Stimulated activated naive CD8-positive, alpha-beta T cell treated with anti-CD3 and anti-CD28 coated beads, Interleukin-15, Interleukin-2, amounts not matched to agents 100 ng/mL and 50 ng/mL, for 24 hours (primary cell): ENCODE measurements at regions not wholly inside any gene's neighbourhood (a gene's known extent, or its start where the extent isn't known, plus 50 kb on each side); places are given as distances from the start of the nearest gene placed in this dataset.

Source experiments
- H3K27ac Mint-ChIP-seq: one replicate; pipeline ENCODE4 v1.8.0; 2021; ENCODE audit warnings: mild to moderate bottlenecking, mixed read lengths
- H3K27me3 Mint-ChIP-seq: one replicate; pipeline ENCODE4 v1.8.0; 2021; ENCODE audit warnings: mixed read lengths
- H3K36me3 Mint-ChIP-seq: one replicate; pipeline ENCODE4 v1.8.0; 2021; ENCODE audit warnings: low read depth, mixed read lengths
- H3K4me1 Mint-ChIP-seq: one replicate; pipeline ENCODE4 v1.8.0; 2021; ENCODE audit warnings: low read depth, mixed read lengths
- H3K4me3 Mint-ChIP-seq: one replicate; pipeline ENCODE4 v1.8.0; 2021; ENCODE audit warnings: mild to moderate bottlenecking, mixed read lengths
- H3K9me3 Mint-ChIP-seq: one replicate; pipeline ENCODE4 v1.8.0; 2021; ENCODE audit warnings: mixed read lengths

DNA sequence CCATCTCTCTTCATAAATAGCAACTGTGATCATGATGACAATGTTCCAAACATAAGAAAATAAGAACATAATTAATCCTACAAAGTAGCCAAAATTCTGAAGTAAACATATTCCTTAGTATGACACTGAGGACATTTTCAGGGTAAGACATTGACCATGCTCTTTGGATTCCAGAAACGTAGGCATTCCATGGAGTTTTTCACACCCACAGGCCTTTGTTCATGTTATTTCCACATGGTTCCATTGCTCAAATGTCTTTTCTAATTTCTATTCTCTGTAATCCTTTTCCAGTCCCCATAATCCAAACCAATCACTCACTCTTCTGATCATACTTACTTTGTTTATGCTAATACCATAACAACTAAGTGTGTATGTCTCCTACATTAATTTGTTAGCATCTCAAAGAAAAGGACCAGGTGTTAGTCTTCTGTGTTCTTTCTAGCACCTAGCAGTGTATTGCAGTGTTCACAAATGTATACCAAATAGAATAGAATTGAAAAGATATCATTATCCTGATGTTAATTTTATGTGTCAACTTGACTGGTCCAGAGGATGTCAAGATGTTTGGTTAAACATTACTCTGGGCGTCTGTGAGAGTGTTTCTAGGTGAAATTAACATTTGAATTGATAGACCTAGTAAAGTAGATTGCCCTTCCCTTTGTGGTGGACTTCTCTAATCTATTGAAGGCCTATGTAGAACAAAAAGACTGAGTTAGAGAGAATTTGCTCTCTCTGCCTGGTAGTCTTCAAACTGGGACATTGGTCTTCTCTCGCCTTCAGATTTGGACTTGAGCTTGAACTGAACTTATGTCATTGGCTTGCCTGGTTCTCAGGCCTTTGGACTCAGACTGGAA lies 516.6 kb downstream of the PTPRC start:
- no peaks in the 10 kb centered on the region for H3K36me3 Mint-ChIP-seq
- peaks cover 3% of the 10 kb centered on the region for H3K9me3 Mint-ChIP-seq
- no peak overlapping the region for H3K4me3 Mint-ChIP-seq
- H3K27me3 Mint-ChIP-seq = peaks cover 8% of the 10 kb centered on the region
- H3K4me1 Mint-ChIP-seq = peaks cover 1% of the 10 kb centered on the region
- no peak overlapping the region for H3K27ac Mint-ChIP-seq

DNA sequence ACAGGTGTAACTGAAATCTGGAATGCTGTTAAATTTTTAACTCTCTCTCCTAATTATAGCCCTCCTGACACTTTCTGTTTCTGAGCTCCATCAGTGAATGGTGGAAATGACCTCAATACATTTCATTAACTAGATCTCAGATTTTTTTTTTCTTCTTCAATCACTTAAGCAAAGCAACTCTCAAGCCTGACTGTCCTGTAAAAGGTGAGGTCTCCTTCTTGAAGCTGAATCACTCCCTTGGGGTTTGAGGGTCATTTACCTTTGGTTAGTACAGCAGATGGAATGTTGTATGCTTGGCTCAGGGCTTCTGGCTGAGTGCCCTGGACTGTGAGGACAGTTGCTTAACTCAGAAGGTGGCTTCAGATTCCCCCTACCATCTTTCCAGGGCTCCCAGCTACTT lies 518.7 kb downstream of the PTPRC start:
- H3K36me3 Mint-ChIP-seq = no peaks in the 10 kb centered on the region
- no peak overlapping the region for H3K27ac Mint-ChIP-seq
- peaks cover 22% of the 10 kb centered on the region for H3K4me1 Mint-ChIP-seq
- H3K9me3 Mint-ChIP-seq = peaks cover 3% of the 10 kb centered on the region
- H3K27me3 Mint-ChIP-seq = peaks cover 6% of the 10 kb centered on the region
- H3K4me3 Mint-ChIP-seq = no peak overlapping the region

DNA sequence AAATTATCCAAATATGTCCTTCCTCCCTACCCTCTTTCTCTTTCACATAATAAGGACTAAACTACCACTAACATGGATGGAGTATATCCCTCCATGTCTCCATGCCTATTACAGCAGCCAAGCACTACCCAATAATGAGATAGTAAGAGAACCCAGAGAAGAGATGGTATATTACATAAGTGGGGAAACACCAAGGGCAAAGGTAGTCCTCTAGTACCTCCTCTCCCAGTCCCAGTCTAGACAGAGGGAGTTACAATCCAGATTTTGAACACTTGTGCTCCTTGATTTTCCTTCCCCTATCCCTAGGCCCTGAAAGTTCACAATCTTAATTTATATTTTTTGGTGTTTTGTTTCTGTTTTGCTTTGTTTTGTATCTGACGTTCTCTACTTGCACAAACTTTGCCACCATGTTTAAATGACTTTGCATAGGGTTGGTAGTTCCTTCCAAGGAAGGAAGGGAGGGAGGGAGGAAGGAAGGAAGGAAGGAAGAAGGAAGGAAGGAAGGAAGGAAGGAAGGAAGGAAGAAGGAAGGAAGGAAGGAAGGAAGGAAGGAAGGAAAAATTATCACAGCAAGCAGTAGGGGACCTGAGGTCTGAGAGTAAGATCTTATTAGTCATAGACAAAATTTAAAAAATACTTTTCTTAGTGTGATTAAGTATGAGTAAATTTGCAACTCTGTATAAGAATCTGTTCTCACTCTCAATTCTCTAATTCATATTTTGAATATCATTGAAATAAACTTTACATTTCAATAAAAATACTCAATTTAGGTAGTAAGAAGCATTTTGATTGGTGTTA lies 521.9 kb downstream of the PTPRC start:
- Mint-ChIP-seq H3K4me1 (peaks cover 44% of the 10 kb centered on the region), H3K36me3 (no peaks in the 10 kb centered on the region), H3K4me3 (no peak overlapping the region), H3K9me3 (peaks cover 3% of the 10 kb centered on the region), H3K27me3 (peaks cover 4% of the 10 kb centered on the region), H3K27ac (peak overlapping the region; percentile 73)

DNA sequence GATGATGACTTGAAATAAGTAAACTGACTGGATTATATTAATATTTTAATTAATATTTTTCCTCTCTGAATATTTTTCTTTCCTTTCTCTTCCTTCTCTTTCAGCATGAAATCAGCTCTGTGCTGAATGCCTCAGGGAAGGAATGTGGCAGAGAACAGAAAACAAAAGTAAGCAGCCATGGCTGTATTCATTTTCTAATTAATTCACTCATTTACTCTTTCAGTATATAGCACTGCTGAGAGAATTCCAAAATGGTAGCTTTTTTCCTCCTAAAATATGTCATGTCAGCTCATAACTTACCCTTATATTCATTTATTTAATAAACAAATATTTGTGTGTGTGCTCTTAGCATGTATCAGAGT lies 522.5 kb downstream of the PTPRC start:
- H3K36me3 Mint-ChIP-seq = no peaks in the 10 kb centered on the region
- no peak overlapping the region for H3K4me3 Mint-ChIP-seq
- peaks cover 4% of the 10 kb centered on the region for H3K27me3 Mint-ChIP-seq
- H3K27ac Mint-ChIP-seq = no peak overlapping the region
- peaks cover 3% of the 10 kb centered on the region for H3K9me3 Mint-ChIP-seq
- peaks cover 44% of the 10 kb centered on the region for H3K4me1 Mint-ChIP-seq

DNA sequence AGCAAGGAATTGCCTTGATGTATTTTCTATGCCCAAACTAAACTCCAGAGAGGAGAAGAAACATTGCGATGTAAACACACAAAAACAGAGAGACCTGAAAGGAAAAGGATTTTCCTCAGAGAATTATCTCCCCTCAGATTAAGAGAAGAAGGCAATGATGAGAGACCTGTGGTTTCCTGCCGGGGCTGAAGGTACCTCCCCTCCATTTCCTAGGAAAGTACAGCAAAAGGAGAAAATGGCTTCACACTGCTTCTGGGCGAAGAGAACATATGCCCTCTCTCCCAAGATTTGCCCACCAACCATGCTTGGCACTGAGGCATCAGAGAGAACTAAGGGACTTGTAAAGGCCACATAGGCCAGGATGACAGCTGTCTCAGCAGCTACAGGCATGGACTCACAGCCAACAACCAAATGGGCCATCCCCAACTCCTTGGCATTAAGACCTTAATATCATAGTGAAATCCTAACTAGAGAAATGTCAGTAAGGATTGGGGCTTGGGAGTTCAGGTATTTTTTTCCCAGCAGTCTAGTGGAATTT lies 523.0 kb downstream of the PTPRC start:
- Mint-ChIP-seq H3K4me1 (peaks cover 44% of the 10 kb centered on the region), H3K27ac (peak overlapping the region; percentile 80), H3K4me3 (no peak overlapping the region), H3K9me3 (no peaks in the 10 kb centered on the region), H3K27me3 (peaks cover under 1% of the 10 kb centered on the region), H3K36me3 (no peaks in the 10 kb centered on the region)

DNA sequence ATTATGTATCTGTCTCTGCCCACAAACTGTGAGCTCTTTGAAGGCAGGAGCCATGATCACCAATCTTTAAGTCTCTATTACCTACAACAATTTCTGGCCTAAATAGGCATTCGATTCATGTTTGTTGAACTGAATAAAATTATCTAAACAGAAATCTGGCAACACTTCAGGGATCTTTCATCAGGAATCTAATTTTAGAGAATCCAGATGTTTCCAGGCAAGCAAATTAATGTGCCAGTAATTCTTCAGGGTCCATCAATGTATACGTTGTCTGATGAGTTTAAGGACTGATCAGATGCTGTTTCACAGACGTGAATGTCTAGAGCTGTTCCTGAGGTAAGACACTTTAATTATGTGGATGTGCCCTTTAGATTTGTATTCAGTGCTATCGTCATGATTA lies 524.4 kb downstream of the PTPRC start:
- Mint-ChIP-seq H3K27me3 (no peaks in the 10 kb centered on the region), H3K4me1 (peaks cover 46% of the 10 kb centered on the region), H3K36me3 (no peaks in the 10 kb centered on the region), H3K9me3 (no peaks in the 10 kb centered on the region), H3K27ac (no peak overlapping the region), H3K4me3 (no peak overlapping the region)

- Mint-ChIP-seq H3K4me1 (peaks cover 50% of the 10 kb centered on the region), H3K27ac (no peak overlapping the region), H3K9me3 (no peaks in the 10 kb centered on the region), H3K4me3 (no peak overlapping the region), H3K36me3 (no peaks in the 10 kb centered on the region), H3K27me3 (no peaks in the 10 kb centered on the region)
Measured at GRCh38 chr1:199163670-199164069, 524.8 kb downstream of the PTPRC start.

DNA sequence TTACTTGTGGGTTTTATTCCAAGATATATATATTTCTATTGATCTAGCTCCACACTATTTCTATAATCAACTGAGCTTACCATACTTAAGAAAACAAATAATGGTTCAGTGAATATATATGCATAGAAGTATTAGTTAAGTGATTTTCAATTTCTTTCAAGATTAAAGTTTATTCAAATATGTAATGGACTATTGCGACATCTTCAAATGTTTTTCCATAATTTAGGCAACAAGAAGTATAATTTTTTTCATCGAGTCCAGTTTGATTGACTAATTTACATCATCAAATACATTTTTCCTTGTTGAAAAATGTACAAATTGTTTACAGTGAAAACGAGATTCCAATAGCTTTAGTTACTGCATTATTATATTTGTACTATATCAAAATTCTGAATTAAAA lies 528.6 kb downstream of the PTPRC start:
- Mint-ChIP-seq H3K4me3 (no peak overlapping the region), H3K27me3 (no peaks in the 10 kb centered on the region), H3K9me3 (no peaks in the 10 kb centered on the region), H3K27ac (no peak overlapping the region), H3K36me3 (no peaks in the 10 kb centered on the region), H3K4me1 (peaks cover 56% of the 10 kb centered on the region)

DNA sequence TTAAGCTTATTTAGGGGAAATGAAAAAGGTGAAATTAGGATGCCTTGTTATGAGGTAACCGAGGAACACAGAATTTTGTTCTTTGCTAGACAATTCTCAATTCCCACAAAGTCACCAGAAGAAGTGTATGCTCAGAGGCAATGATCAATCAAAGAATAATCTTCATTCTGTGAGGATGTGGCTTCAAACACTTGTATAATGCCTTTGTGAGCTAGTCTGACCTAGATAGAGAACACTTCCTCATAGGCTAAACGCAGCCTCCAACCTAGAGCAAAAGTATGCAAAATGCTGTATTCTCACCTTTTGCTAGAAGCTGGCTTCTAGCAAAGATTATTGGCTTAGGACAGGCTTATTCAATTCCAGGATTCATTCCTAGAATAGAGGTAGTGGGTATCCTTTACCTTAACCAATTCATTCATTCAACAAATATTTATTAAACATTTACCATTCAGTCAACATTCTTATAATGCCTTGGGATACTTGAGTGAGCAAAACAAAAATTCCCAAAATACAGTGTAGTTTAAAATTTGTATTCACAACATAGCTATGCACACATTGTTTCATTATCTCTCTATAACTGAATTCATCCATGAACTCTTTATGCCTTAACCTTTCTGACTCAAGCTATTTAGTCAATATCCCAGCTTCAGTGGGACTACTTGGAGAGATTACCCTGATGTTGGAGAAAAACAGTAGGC lies 530.2 kb downstream of the PTPRC start:
- H3K9me3 Mint-ChIP-seq = no peaks in the 10 kb centered on the region
- no peak overlapping the region for H3K27ac Mint-ChIP-seq
- H3K27me3 Mint-ChIP-seq = no peaks in the 10 kb centered on the region
- H3K4me1 Mint-ChIP-seq = peaks cover 56% of the 10 kb centered on the region
- H3K36me3 Mint-ChIP-seq = no peaks in the 10 kb centered on the region
- no peak overlapping the region for H3K4me3 Mint-ChIP-seq

- H3K4me1 Mint-ChIP-seq = peaks cover 58% of the 10 kb centered on the region
Measured at GRCh38 chr1:199170711-199171110, 531.9 kb downstream of the PTPRC start.

DNA sequence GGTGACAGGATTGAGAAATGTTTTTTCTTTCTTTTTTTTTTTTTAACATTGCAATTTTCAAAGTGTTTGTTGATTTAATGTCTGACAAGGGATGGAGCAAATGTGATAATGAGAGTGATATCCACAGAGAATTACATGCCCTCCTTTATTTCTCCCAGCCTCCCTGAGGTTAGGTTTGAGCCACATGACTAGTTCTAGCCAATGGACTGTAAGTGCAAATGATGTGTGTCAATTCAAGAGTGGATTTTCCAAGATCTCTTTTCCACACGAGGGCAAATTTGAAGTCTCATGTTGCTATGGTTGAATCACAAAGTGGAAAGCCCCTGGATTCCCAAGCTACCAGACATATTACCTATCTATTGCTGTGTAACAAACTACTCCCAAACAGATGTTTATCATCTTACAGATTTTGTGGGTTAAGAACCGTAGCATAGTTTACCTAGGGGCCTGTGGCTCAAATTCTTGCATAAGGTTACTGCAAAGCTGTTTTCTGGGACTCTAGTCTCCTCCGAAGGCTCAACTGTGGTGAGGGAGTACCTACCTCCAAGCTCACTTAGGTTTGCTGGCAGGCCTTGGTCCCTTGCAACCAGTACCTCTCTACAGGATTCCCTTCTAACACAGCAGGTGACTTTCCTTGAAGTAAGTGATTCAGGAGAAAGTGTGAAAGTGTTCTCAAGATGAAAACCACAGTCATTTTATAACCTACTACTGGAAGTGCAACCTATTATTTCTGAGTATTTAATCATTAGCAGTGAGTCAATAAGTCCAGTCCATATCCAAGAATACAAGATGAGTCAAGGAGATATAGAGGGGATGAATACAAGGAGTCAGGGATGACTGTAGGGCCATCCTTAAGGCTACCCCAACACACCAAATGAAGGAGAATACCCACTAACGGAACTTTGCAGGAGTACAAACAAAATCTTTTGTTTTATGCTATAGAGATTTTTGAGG lies 533.6 kb downstream of the PTPRC start:
- Mint-ChIP-seq H3K4me3 (no peak overlapping the region), H3K4me1 (peaks cover 58% of the 10 kb centered on the region), H3K36me3 (no peaks in the 10 kb centered on the region), H3K27ac (peak overlapping the region; percentile 81), H3K9me3 (no peaks in the 10 kb centered on the region), H3K27me3 (no peaks in the 10 kb centered on the region)

More at GRCh38 chr1:199170711-199171110, 531.9 kb downstream of the PTPRC start:
- H3K36me3 Mint-ChIP-seq = no peaks in the 10 kb centered on the region
- no peak overlapping the region for H3K27ac Mint-ChIP-seq
- H3K4me3 Mint-ChIP-seq = no peak overlapping the region
- H3K27me3 Mint-ChIP-seq = no peaks in the 10 kb centered on the region
- no peaks in the 10 kb centered on the region for H3K9me3 Mint-ChIP-seq

DNA sequence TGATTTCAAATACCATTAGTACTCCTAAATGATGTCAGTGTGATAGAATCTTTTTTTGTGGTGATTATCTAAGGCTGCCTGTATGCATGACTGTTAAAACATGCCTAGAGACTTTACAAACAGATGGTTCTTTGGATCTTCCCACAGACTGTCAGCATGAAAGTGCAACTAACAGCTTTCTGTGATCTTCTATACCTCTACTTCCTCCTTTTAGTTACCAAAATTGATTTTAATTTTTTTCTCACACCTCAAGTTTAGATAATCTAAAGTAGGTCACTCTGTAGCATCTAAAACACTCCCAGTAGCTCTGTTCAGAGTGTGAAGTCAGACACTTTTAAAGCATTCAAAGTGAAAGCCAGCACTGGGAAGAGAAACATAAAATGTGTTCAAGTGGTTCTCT lies 534.5 kb downstream of the PTPRC start:
- Mint-ChIP-seq H3K9me3 (no peaks in the 10 kb centered on the region), H3K27ac (peak overlapping the region; percentile 18), H3K27me3 (no peaks in the 10 kb centered on the region), H3K4me3 (no peak overlapping the region), H3K36me3 (no peaks in the 10 kb centered on the region), H3K4me1 (peaks cover 55% of the 10 kb centered on the region)

- H3K9me3 Mint-ChIP-seq = no peaks in the 10 kb centered on the region
- no peak overlapping the region for H3K4me3 Mint-ChIP-seq
- peaks cover 45% of the 10 kb centered on the region for H3K4me1 Mint-ChIP-seq
- H3K36me3 Mint-ChIP-seq = no peaks in the 10 kb centered on the region
- H3K27me3 Mint-ChIP-seq = no peaks in the 10 kb centered on the region
- peak overlapping the region; percentile 7 for H3K27ac Mint-ChIP-seq
Measured at GRCh38 chr1:199174336-199174735, 535.5 kb downstream of the PTPRC start.

DNA sequence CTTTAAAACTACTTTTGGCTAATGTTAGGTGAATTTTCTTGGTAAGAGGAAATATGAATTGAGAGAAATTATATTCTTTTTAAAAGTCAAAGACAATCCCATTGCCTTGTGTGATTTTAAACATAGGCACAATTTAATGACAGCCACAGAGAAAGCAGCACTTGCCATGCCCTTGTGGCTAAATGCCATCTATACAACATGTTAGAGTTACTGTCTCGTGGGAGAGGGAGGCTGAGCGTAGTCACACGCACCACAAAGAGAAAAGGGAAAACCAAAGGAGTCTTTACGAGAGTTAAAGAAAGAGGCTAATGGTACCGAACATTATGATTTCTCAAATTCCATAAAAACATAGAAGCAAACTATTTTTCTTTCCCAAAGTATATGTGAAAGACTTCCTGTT lies 537.9 kb downstream of the PTPRC start:
- Mint-ChIP-seq H3K4me3 (no peak overlapping the region), H3K36me3 (no peaks in the 10 kb centered on the region), H3K27me3 (no peaks in the 10 kb centered on the region), H3K4me1 (peaks cover 32% of the 10 kb centered on the region), H3K27ac (no peak overlapping the region), H3K9me3 (no peaks in the 10 kb centered on the region)
